H9 (cell line): ENCODE measurements at regions not wholly inside any gene's neighbourhood (a gene's known extent, or its start where the extent isn't known, plus 50 kb on each side); places are given as distances from the start of the nearest gene placed in this dataset.

Source experiments
- DNase-seq: peaks from one replicate; pipeline ENCODE4 v3.0.0-alpha.2; 2017
- H2AFZ ChIP-seq: one replicate; pipeline ENCODE4 v1.6.1; 2013; ENCODE audit warnings: mild to moderate bottlenecking, low read length, control low read depth, moderate library complexity
- H2AK5ac ChIP-seq: 2 replicates; pipeline ENCODE4 v1.6.1; 2013; ENCODE audit warnings: low read length, control low read depth, mixed read lengths; ENCODE audit not compliant: insufficient read length
- H2BK120ac ChIP-seq: one replicate; pipeline ENCODE4 v1.6.1; 2013; ENCODE audit warnings: low read depth, mild to moderate bottlenecking, low read length, control low read depth, inconsistent platforms; ENCODE audit not compliant: poor library complexity, severe bottlenecking
- H2BK12ac ChIP-seq: 2 replicates; pipeline ENCODE4 v1.6.1; 2013; ENCODE audit warnings: low read length, control low read depth, mixed read lengths, low read depth; ENCODE audit not compliant: insufficient read length
- H2BK15ac ChIP-seq: 2 replicates; pipeline ENCODE4 v1.6.1; 2013; ENCODE audit warnings: low read depth, low read length, control low read depth
- H2BK20ac ChIP-seq: one replicate; pipeline ENCODE4 v1.6.1; 2013; ENCODE audit warnings: low read depth, mild to moderate bottlenecking, low read length, control low read depth, inconsistent platforms; ENCODE audit not compliant: poor library complexity, severe bottlenecking
- H2BK5ac ChIP-seq: 2 replicates; pipeline ENCODE4 v1.6.1; 2013; ENCODE audit warnings: low read length, control low read depth, mixed read lengths; ENCODE audit not compliant: insufficient read length
- H3K14ac ChIP-seq: 2 replicates; pipeline ENCODE4 v1.6.1; 2013; ENCODE audit warnings: low read length, control low read depth; ENCODE audit not compliant: insufficient read depth
- H3K18ac ChIP-seq: 2 replicates; pipeline ENCODE4 v1.6.1; 2013; ENCODE audit warnings: low read depth, mild to moderate bottlenecking, mixed read lengths, low read length, control low read depth; ENCODE audit not compliant: insufficient read length
- H3K23ac ChIP-seq: 2 replicates; pipeline ENCODE4 v1.6.1; 2013; ENCODE audit warnings: low read length, control low read depth, mixed read lengths, low read depth; ENCODE audit not compliant: insufficient read length
- H3K23me2 ChIP-seq: 2 replicates; pipeline ENCODE4 v1.6.1; 2013; ENCODE audit warnings: low read depth, mild to moderate bottlenecking, mixed read lengths, low read length, control low read depth; ENCODE audit not compliant: insufficient read length, poor library complexity, severe bottlenecking
- H3K27ac ChIP-seq: 2 replicates; pipeline ENCODE4 v1.5.1; 2013; ENCODE audit warnings: low read length, control low read depth, mixed read lengths, low read depth; ENCODE audit not compliant: insufficient read length
- H3K27me3 ChIP-seq: 2 replicates; pipeline ENCODE4 v1.6.1; 2013; ENCODE audit warnings: low read length, control low read depth, inconsistent platforms; ENCODE audit not compliant: insufficient read depth
- H3K4ac ChIP-seq: 2 replicates; pipeline ENCODE4 v1.6.1; 2013; ENCODE audit warnings: low read depth, mild to moderate bottlenecking, control low read depth, inconsistent platforms, low read length, moderate library complexity
- H3K4me1 ChIP-seq: 2 replicates; pipeline ENCODE4 v1.6.1; 2013; ENCODE audit warnings: low read length, control low read depth, inconsistent platforms; ENCODE audit not compliant: insufficient read depth
- H3K4me2 ChIP-seq: 2 replicates; pipeline ENCODE4 v1.6.1; 2013; ENCODE audit warnings: low read length, control low read depth, mixed read lengths; ENCODE audit not compliant: insufficient read length, insufficient read depth
- H3K56ac ChIP-seq: 2 replicates; pipeline ENCODE4 v1.6.1; 2013; ENCODE audit warnings: low read depth, mild to moderate bottlenecking, mixed read lengths, low read length, control low read depth; ENCODE audit not compliant: insufficient read length
- H3K79me1 ChIP-seq: 2 replicates; pipeline ENCODE4 v1.6.1; 2013; ENCODE audit warnings: low read depth, mild to moderate bottlenecking, moderate library complexity, low read length, control low read depth, inconsistent platforms; ENCODE audit not compliant: insufficient read depth, poor library complexity, severe bottlenecking
- H3K79me2 ChIP-seq: 2 replicates; pipeline ENCODE4 v1.6.1; 2013; ENCODE audit warnings: low read length, control low read depth, inconsistent platforms; ENCODE audit not compliant: insufficient read depth
- H3K9ac ChIP-seq: 2 replicates; pipeline ENCODE4 v1.6.1; 2013; ENCODE audit warnings: low read length, control low read depth, mixed read lengths; ENCODE audit not compliant: insufficient read length; ENCODE audit errors: extremely low read depth
- H3K9me3 ChIP-seq: one replicate; pipeline ENCODE4 v1.6.1; 2013; ENCODE audit warnings: low read depth, low read length, inconsistent platforms; ENCODE audit not compliant: control insufficient read depth
- H3T11ph ChIP-seq: one replicate; pipeline ENCODE4 v1.6.1; 2013; ENCODE audit warnings: mild to moderate bottlenecking, low read length, control low read depth, inconsistent platforms
- H4K20me1 ChIP-seq: one replicate; pipeline ENCODE4 v1.6.1; 2013; ENCODE audit not compliant: control insufficient read depth, insufficient read length, insufficient read depth
- H4K5ac ChIP-seq: 2 replicates; pipeline ENCODE4 v1.6.1; 2013; ENCODE audit warnings: low read depth, mild to moderate bottlenecking, mixed read lengths, low read length, control low read depth; ENCODE audit not compliant: insufficient read length
- H4K8ac ChIP-seq: replicated peaks from 2 replicates; pipeline ENCODE4 v1.6.1; 2013; ENCODE audit warnings: low read length, control low read depth, mixed read lengths, low read depth; ENCODE audit not compliant: insufficient read length
- H4K91ac ChIP-seq: 2 replicates; pipeline ENCODE4 v1.6.1; 2013; ENCODE audit warnings: low read depth, mild to moderate bottlenecking, moderate library complexity, mixed read lengths, low read length, control low read depth; ENCODE audit not compliant: insufficient read length
- H3K27ac Mint-ChIP-seq, 3 experiments: 2 replicates in 2 of 3; 3 replicates in 1 of 3; pipeline ENCODE4 v1.8.0; 2020 to 2021; ENCODE audit warnings: mixed read lengths in 3 of 3, mild to moderate bottlenecking in 1 of 3, moderate library complexity in 1 of 3
- H3K27me3 Mint-ChIP-seq: 2 replicates; pipeline ENCODE4 v1.8.0; 2021; ENCODE audit warnings: low read depth, mild to moderate bottlenecking, moderate library complexity, mixed read lengths
- H3K36me3 Mint-ChIP-seq, 3 experiments: 2 replicates in 2 of 3; 3 replicates in 1 of 3; pipeline ENCODE4 v1.8.0; 2020 to 2021; ENCODE audit warnings: low read depth in 3 of 3, mixed read lengths in 3 of 3; ENCODE audit not compliant: insufficient read depth in 1 of 3
- H3K4me1 Mint-ChIP-seq, 2 experiments: 2 replicates each; pipeline ENCODE4 v1.8.0; 2020; ENCODE audit warnings: mixed read lengths in 2 of 2
- H3K4me3 Mint-ChIP-seq, 2 experiments: 2 replicates in 1 of 2; 3 replicates in 1 of 2; pipeline ENCODE4 v1.8.0; 2020 to 2021; ENCODE audit warnings: mild to moderate bottlenecking in 2 of 2, mixed read lengths in 2 of 2, moderate library complexity in 1 of 2
- H3K9me3 Mint-ChIP-seq, 2 experiments: 2 replicates in 1 of 2; 3 replicates in 1 of 2; pipeline ENCODE4 v1.8.0; 2020; ENCODE audit warnings: mild to moderate bottlenecking in 2 of 2, mixed read lengths in 2 of 2, moderate library complexity in 1 of 2
- WGBS: extraction: QIAGEN DNeasy Blood & Tissue Kit; methylation state at CpG from one replicate; pipeline ENCODE4 v1.1.7; 2013; ENCODE audit warnings: missing lambda C conversion rate, low lambda C conversion rate, mixed read lengths; ENCODE audit not compliant: insufficient read length; ENCODE audit errors: extremely low coverage; 5-methylcytosine and 5-hydroxymethylcytosine counted together
- TF ChIP-seq, protein P1 (sequence below): fragments of 200-600 bp; sonication (generic); conservative IDR thresholded peaks from 3 replicates; pipeline ENCODE4 v1.8.0; 2021; ENCODE audit warnings: antibody characterized with exemption, mild to moderate bottlenecking

GRCh38 chr14:104306450-104307040 lies 168.2 kb downstream of the KIF26A start:
- no peak overlapping the region for H2BK5ac ChIP-seq
- no peak overlapping the region for H3K18ac ChIP-seq
- no peaks in the 10 kb centered on the region for H3K27me3 ChIP-seq
- H3K4ac ChIP-seq, result no peak overlapping the region
- no peak overlapping the region for H2BK12ac ChIP-seq
- Mint-ChIP-seq H3K27me3 (peaks cover 6% of the 10 kb centered on the region), H3K27ac (no peak overlapping the region), H3K36me3 (0 out of 7 replicates have a peak, but pooled peaks cover 0 to 2% (median 0%) of the 10 kb centered on the region in 3 experiments), H3K9me3 (peaks cover 9 to 12% of the 10 kb centered on the region in 2 experiments), H3K4me1 (peaks cover 2 to 4% of the 10 kb centered on the region in 2 experiments), H3K4me3 (no peak overlapping the region)
- H2BK15ac ChIP-seq, result no peak overlapping the region
- H3K79me2 ChIP-seq, result no peaks in the 10 kb centered on the region
- H3K56ac ChIP-seq, result no peak overlapping the region
- no peak overlapping the region for H4K8ac ChIP-seq
- no peak overlapping the region for H3K23ac ChIP-seq
- no peaks in the 10 kb centered on the region for H3K23me2 ChIP-seq
- no peak overlapping the region for H3K9ac ChIP-seq
- no peak overlapping the region for H2BK20ac ChIP-seq
- H3K4me2 ChIP-seq, result no peak overlapping the region
- no peak overlapping the region for H2AFZ ChIP-seq
- H4K20me1 ChIP-seq, result no peaks in the 10 kb centered on the region
- no peak overlapping the region for H2BK120ac ChIP-seq
- no peak for DNase-seq
- H3K14ac ChIP-seq, result no peak overlapping the region
- WGBS, result no CpG with 5 or more reads among the region's 17 CpGs
- H3K27ac ChIP-seq, result no peak overlapping the region
- no peak overlapping the region for H4K5ac ChIP-seq
- no peak overlapping the region for H4K91ac ChIP-seq
- H3K4me1 ChIP-seq, result no peaks in the 10 kb centered on the region
- H2AK5ac ChIP-seq, result no peak overlapping the region
- TF ChIP-seq, protein P1, sequence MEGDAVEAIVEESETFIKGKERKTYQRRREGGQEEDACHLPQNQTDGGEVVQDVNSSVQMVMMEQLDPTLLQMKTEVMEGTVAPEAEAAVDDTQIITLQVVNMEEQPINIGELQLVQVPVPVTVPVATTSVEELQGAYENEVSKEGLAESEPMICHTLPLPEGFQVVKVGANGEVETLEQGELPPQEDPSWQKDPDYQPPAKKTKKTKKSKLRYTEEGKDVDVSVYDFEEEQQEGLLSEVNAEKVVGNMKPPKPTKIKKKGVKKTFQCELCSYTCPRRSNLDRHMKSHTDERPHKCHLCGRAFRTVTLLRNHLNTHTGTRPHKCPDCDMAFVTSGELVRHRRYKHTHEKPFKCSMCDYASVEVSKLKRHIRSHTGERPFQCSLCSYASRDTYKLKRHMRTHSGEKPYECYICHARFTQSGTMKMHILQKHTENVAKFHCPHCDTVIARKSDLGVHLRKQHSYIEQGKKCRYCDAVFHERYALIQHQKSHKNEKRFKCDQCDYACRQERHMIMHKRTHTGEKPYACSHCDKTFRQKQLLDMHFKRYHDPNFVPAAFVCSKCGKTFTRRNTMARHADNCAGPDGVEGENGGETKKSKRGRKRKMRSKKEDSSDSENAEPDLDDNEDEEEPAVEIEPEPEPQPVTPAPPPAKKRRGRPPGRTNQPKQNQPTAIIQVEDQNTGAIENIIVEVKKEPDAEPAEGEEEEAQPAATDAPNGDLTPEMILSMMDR, result no peak
- H3K9me3 ChIP-seq, result no peaks in the 10 kb centered on the region
- H3T11ph ChIP-seq, result no peak overlapping the region
- H3K79me1 ChIP-seq, result no peaks in the 10 kb centered on the region
